Heart left ventricle (tissue), 16 donors: ENCODE measurements at regions not wholly inside any gene's neighbourhood (a gene's known extent, or its start where the extent isn't known, plus 50 kb on each side); places are given as distances from the start of the nearest gene placed in this dataset.
"Not testable (repeated sequence)": the region's sequence is repeated elsewhere in the genome, so short reads cannot be mapped to it uniquely, and the experiment has no call there.

ENCODE experiments used
- ATAC-seq, 4 donors: fragments of 200-7000 bp; cut with Tn5 transposase; one replicate each; pipeline ENCODE4 v1.9.1; 2020 to 2022; ENCODE audit warnings: moderate library complexity in 4 of 4, mild to moderate bottlenecking in 3 of 4, moderate number of reproducible peaks in 1 of 4
- DNase-seq, 5 donors: peaks; one replicate each; pipeline ENCODE4 v3.0.0-alpha.2; 2020
- H3K27ac ChIP-seq, 12 donors: fragments of 200-600 bp; sonication (generic) in 4 of 12; one replicate each; pipeline versions ENCODE4 v1.5.0 to v1.8.0; 2016 to 2022; ENCODE audit warnings: mild to moderate bottlenecking in 2 of 12
- H3K27me3 ChIP-seq, 9 donors: fragments of 200-600 bp; sonication (generic) in 2 of 9; one replicate each; pipeline versions ENCODE4 v1.5.1 to v1.8.0; 2016 to 2022; ENCODE audit warnings: mild to moderate bottlenecking in 3 of 9
- H3K36me3 ChIP-seq, 9 donors: fragments of 200-600 bp; sonication (generic) in 2 of 9; one replicate each; pipeline versions ENCODE4 v1.5.0 to v1.8.0; 2018 to 2022; ENCODE audit warnings: mild to moderate bottlenecking in 2 of 9
- H3K4me1 ChIP-seq, 12 donors: fragments of 200-600 bp; sonication (generic) in 4 of 12; one replicate each; pipeline versions ENCODE4 v1.5.0 to v1.8.0; 2016 to 2022; ENCODE audit warnings: mild to moderate bottlenecking in 3 of 12
- H3K4me3 ChIP-seq, 12 donors: fragments of 200-600 bp; sonication (generic) in 4 of 12; one replicate each; pipeline versions ENCODE4 v1.5.0 to v1.8.0; 2017 to 2022; ENCODE audit warnings: mild to moderate bottlenecking in 9 of 12, moderate library complexity in 4 of 12
- H3K9me3 ChIP-seq, 12 donors: fragments of 200-600 bp; sonication (generic) in 4 of 12; one replicate each; pipeline versions ENCODE4 v1.5.0 to v1.8.0; 2016 to 2022; ENCODE audit warnings: mild to moderate bottlenecking in 1 of 12
- CTCF ChIP-seq, 12 donors: fragments of 200-600 bp; sonication (generic) in 4 of 12; IDR thresholded peaks; one replicate each; pipeline versions ENCODE4 v1.5.0 to v1.8.0; 2018 to 2022; ENCODE audit warnings: antibody characterized with exemption in 12 of 12, mild to moderate bottlenecking in 5 of 12
- POLR2A ChIP-seq, 2 donors: fragments of 450-650 bp; IDR thresholded peaks; one replicate each; pipeline ENCODE4 v1.6.1; 2017; ENCODE audit warnings: antibody characterized with exemption in 2 of 2, mild to moderate bottlenecking in 2 of 2, moderate library complexity in 2 of 2
- WGBS, 4 donors: extraction: QIAGEN DNeasy Blood & Tissue Kit in 2 of 4; methylation state at CpG; one replicate each; pipeline versions ENCODE4 v1.1.5 to v1.1.7; 2013 to 2018; 5-methylcytosine and 5-hydroxymethylcytosine counted together
- intact Hi-C, 10 donors: fragments of 100-400 bp; cut with DNase I; formaldehyde crosslinking; loops; one replicate each; pipeline versions ENCODE4 v1.11.1 to v1.14.2; 2022
- donor health status: ischemic (EF 13 %, LVEDD 7.1; RV severe dilation, severe dysfunction).
- donor health status: healthy with polysubstance abuse.
- donor health status: DM: no; HTN: yes; CAD: no.
- donor health status: DM: no; HTN: no; CAD: no.
- donor health status: ischemic (EF 25% LVEDD 6.9; RV normal size, moderate dysfunction).
- donor health status: ischemic (EF 25% LVEDD 5.7; RV mildly dilated, moderate dysfunction).
- donor health status: healthy.
- donor health status: DM: yes; HTN: yes; CAD: no.
- donor health status: ischemic (EF 35%, LVEDD 5.7; RV mildly dilated, moderate dysfunction).
- donor health status: nonischemic (EF 11% LVEDD 7.7; RV severe dilation, severe dysfunction).
- donor health status: DM: yes; HTN: yes; CAD: no.
- donor health status: PGD.
- donor health status: ischemic (EF 29% LVEDD 5.4; RV normal size, mild dysfunction).
- donor health status: nonischemic (EF 23%, LVEDD 6.1; RV moderate dilation, normal function).

- no peak for TF ChIP-seq CTCF (IDR thresholded peaks at IDR 0.05)
- no peak for TF ChIP-seq POLR2A (IDR thresholded peaks at IDR 0.05)
- Histone ChIP-seq H3K9me3 (no peaks in the 10 kb centered on the region), H3K27ac (no peak overlapping the region), H3K4me3 (no peak overlapping the region), H3K4me1 (no peaks in the 10 kb centered on the region), H3K36me3 (no peaks in the 10 kb centered on the region), H3K27me3 (peaks cover 0 to 4% (median 0%) of the 10 kb centered on the region in 9 donors)
- no peak for ATAC-seq
- no peak for DNase-seq
- intact Hi-C loops, result no loop called here
- 53 to 73% (median 61%) methylated on average over 7 of the region's 7 CpGs for WGBS, 4 donors
Measured at GRCh38 chr16:13718748-13719147, 201.2 kb upstream of the ERCC4 start.

GRCh38 chr16:13727943-13728342, 192.0 kb upstream of the ERCC4 start:
- DNase-seq (no peak), ATAC-seq (no peak)
- Histone ChIP-seq H3K4me1 (no peaks in the 10 kb centered on the region), H3K27ac (no peak overlapping the region), H3K36me3 (no peaks in the 10 kb centered on the region), H3K9me3 (peaks cover 0 to 23% (median 10%) of the 10 kb centered on the region in 12 donors), H3K4me3 (no peak overlapping the region), H3K27me3 (no peaks in the 10 kb centered on the region)
- WGBS, 4 donors, result 34 to 69% (median 41%) methylated on average over 2 to 3 of the region's 3 CpGs
- no peak for TF ChIP-seq POLR2A (IDR thresholded peaks at IDR 0.05)
- intact Hi-C loops, result no loop called here

- no peak for TF ChIP-seq CTCF (IDR thresholded peaks at IDR 0.05)
- no peak for TF ChIP-seq POLR2A (IDR thresholded peaks at IDR 0.05)
- Histone ChIP-seq H3K36me3 (no peaks in the 10 kb centered on the region), H3K27ac (no peak overlapping the region), H3K4me3 (no peak overlapping the region), H3K9me3 (peaks cover 0 to 6% (median 0%) of the 10 kb centered on the region in 12 donors), H3K4me1 (peaks cover 0 to 4% (median 0%) of the 10 kb centered on the region in 12 donors), H3K27me3 (peaks cover 0 to 6% (median 0%) of the 10 kb centered on the region in 9 donors)
- WGBS, 4 donors, result 45 to 65% (median 49%) methylated on average over 3 of the region's 3 CpGs
- intact Hi-C loops, result no loop called here
- DNase-seq (no peak), ATAC-seq (no peak)
Measured at GRCh38 chr16:13733561-13733960, 186.4 kb upstream of the ERCC4 start.

- WGBS, 4 donors, result 78 to 90% (median 79%) methylated on average over 14 of the region's 14 CpGs
- peak in 7 of 12 donors; percentile 8 to 31 (median 17) for TF ChIP-seq CTCF (IDR thresholded peaks at IDR 0.05)
- H3K27ac ChIP-seq, DNase-seq, H3K27me3 ChIP-seq, H3K4me3 ChIP-seq, ATAC-seq, H3K36me3 ChIP-seq, H3K4me1 ChIP-seq: not testable (repeated sequence)
- H3K9me3 ChIP-seq, result peaks cover 0 to 14% (median 2%) of the 10 kb centered on the region in 12 donors
- intact Hi-C loops, result loop anchor here in 5 of 10 donors (5.0 to 10.0 kb wide), 3 partner anchors 125 to 133 kb away; no protein-coding TSS in a partner anchor
Measured at GRCh38 chr16:13739621-13740373, 180.2 kb upstream of the ERCC4 start.
